ENCODE measurements at regions not wholly inside any gene's neighbourhood (a gene's known extent, or its start where the extent isn't known, plus 50 kb on each side); places are given as distances from the start of the nearest gene placed in this dataset.
"Not testable (repeated sequence)": the region's sequence is repeated elsewhere in the genome, so short reads cannot be mapped to it uniquely, and the experiment has no call there.

GRCh38 chr4:75172551-75172950 lies 239.6 kb downstream of the PARM1 start:
- no peak overlapping the region for H3K4me3 ChIP-seq (ENCODE audit: low read depth, low read length)
- TF ChIP-seq CTCF (IDR thresholded peaks at IDR 0.05; ENCODE audit: insufficient read depth, low read depth, low read length, missing control alignments): no peak
- DNase-seq (ENCODE audit: low read depth): peak; percentile 65

- no peak for TF ChIP-seq CTCF (IDR thresholded peaks at IDR 0.05; ENCODE audit: insufficient read depth, low read depth, low read length, missing control alignments)
- H3K4me3 ChIP-seq (ENCODE audit: low read depth, low read length): no peak overlapping the region
- DNase-seq (ENCODE audit: low read depth): no peak
Observed at GRCh38 chr4:75169427-75169826, 236.5 kb downstream of the PARM1 start.

- DNase-seq (ENCODE audit: low read depth): no peak
- H3K4me3 ChIP-seq (ENCODE audit: low read depth, low read length): no peak overlapping the region
- TF ChIP-seq CTCF (IDR thresholded peaks at IDR 0.05; ENCODE audit: insufficient read depth, low read depth, low read length, missing control alignments): no peak
Observed at GRCh38 chr4:75169020-75169419, 236.1 kb downstream of the PARM1 start.

- no peak overlapping the region for H3K4me3 ChIP-seq (ENCODE audit: low read depth, low read length)
- no peak for TF ChIP-seq CTCF (IDR thresholded peaks at IDR 0.05; ENCODE audit: insufficient read depth, low read depth, low read length, missing control alignments)
- DNase-seq (ENCODE audit: low read depth): no peak
Observed at GRCh38 chr4:75168548-75168947, 235.6 kb downstream of the PARM1 start.

- not testable (repeated sequence) for H3K4me3 ChIP-seq (ENCODE audit: low read depth, low read length); DNase-seq (ENCODE audit: low read depth)
Observed at GRCh38 chr4:75165100-75165499, 232.2 kb downstream of the PARM1 start.

- DNase-seq (ENCODE audit: low read depth): no peak
- TF ChIP-seq CTCF (IDR thresholded peaks at IDR 0.05; ENCODE audit: insufficient read depth, low read depth, low read length, missing control alignments): no peak
- H3K4me3 ChIP-seq (ENCODE audit: low read depth, low read length): no peak overlapping the region
Observed at GRCh38 chr4:75158451-75158850, 225.5 kb downstream of the PARM1 start.

- H3K4me3 ChIP-seq (ENCODE audit: low read depth, low read length): no peak overlapping the region
- no peak for DNase-seq (ENCODE audit: low read depth)
- TF ChIP-seq CTCF (IDR thresholded peaks at IDR 0.05; ENCODE audit: insufficient read depth, low read depth, low read length, missing control alignments): no peak
Observed at GRCh38 chr4:75154994-75155393, 222.1 kb downstream of the PARM1 start.
